ENCODE measurements at regions not wholly inside any gene's neighbourhood (a gene's known extent, or its start where the extent isn't known, plus 50 kb on each side); places are given as distances from the start of the nearest gene placed in this dataset.

GRCh38 chr16:51443934-51444333 is 292.9 kb upstream of the SALL1 start:
- H3K27me3 ChIP-seq (replicated peaks; ENCODE audit: insufficient read depth): no peaks in the 10 kb centered on the region
- no peak for ATAC-seq (ENCODE audit: insufficient number of reproducible peaks, low FRiP score, low read depth)
- H3K9me3 ChIP-seq: no peaks in the 10 kb centered on the region
- no peak for DNase-seq (ENCODE audit: low spot score)
- no peaks in the 10 kb centered on the region for H3K36me3 ChIP-seq
- H3K27ac ChIP-seq: no peak overlapping the region
- H3K4me1 ChIP-seq (ENCODE audit: control insufficient read depth in 1 of 2, low read depth in 2 of 2): no peaks in the 10 kb centered on the region
- no peak overlapping the region for H3K4me3 ChIP-seq
- TF ChIP-seq, protein P1, sequence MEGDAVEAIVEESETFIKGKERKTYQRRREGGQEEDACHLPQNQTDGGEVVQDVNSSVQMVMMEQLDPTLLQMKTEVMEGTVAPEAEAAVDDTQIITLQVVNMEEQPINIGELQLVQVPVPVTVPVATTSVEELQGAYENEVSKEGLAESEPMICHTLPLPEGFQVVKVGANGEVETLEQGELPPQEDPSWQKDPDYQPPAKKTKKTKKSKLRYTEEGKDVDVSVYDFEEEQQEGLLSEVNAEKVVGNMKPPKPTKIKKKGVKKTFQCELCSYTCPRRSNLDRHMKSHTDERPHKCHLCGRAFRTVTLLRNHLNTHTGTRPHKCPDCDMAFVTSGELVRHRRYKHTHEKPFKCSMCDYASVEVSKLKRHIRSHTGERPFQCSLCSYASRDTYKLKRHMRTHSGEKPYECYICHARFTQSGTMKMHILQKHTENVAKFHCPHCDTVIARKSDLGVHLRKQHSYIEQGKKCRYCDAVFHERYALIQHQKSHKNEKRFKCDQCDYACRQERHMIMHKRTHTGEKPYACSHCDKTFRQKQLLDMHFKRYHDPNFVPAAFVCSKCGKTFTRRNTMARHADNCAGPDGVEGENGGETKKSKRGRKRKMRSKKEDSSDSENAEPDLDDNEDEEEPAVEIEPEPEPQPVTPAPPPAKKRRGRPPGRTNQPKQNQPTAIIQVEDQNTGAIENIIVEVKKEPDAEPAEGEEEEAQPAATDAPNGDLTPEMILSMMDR (IDR thresholded peaks at IDR 0.05): no peak

DNA sequence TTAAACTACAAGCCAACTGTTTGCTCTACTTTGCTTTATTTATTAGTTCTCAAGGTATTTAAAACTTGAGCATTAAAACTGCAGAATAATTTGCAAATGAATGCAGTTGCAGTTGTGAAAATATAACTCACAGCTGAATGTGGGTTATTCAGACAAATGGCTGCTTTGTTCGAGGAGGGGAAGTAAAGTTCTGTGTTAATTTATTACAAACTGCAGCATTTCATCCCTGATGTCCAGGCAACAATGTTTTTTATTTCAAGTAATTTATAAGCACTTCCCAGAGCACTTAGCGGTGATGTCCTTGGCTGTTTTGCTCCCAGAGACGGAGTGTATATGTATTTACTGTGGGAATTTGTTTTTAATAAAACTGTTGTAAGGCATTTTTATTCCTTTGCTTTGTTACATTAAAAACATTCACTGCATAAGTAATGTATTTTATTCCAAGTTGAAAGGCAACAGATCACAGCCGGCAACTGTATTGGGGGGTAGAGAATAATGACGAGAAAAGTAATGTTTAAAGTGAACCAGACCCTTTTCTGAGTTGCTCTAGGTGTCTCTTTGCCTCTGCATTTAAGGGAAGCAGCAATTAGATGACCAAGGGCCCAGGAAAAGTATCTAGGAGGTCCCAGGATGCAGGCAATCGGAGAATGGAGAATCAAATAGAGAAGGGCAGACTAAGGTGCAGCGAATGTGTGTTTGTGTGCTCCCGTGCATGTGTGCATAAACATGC is 291.2 kb upstream of the SALL1 start:
- ATAC-seq (ENCODE audit: insufficient number of reproducible peaks, low FRiP score, low read depth) (no peak), DNase-seq (ENCODE audit: low spot score) (no peak)
- no peak overlapping the region for H3K4me3 ChIP-seq
- no peaks in the 10 kb centered on the region for H3K9me3 ChIP-seq
- H3K36me3 ChIP-seq: no peaks in the 10 kb centered on the region
- H3K27ac ChIP-seq: no peak overlapping the region
- TF ChIP-seq, protein P1 (IDR thresholded peaks at IDR 0.05): no peak
- no peaks in the 10 kb centered on the region for H3K27me3 ChIP-seq (replicated peaks; ENCODE audit: insufficient read depth)
- no peaks in the 10 kb centered on the region for H3K4me1 ChIP-seq (ENCODE audit: control insufficient read depth in 1 of 2, low read depth in 2 of 2)

DNA sequence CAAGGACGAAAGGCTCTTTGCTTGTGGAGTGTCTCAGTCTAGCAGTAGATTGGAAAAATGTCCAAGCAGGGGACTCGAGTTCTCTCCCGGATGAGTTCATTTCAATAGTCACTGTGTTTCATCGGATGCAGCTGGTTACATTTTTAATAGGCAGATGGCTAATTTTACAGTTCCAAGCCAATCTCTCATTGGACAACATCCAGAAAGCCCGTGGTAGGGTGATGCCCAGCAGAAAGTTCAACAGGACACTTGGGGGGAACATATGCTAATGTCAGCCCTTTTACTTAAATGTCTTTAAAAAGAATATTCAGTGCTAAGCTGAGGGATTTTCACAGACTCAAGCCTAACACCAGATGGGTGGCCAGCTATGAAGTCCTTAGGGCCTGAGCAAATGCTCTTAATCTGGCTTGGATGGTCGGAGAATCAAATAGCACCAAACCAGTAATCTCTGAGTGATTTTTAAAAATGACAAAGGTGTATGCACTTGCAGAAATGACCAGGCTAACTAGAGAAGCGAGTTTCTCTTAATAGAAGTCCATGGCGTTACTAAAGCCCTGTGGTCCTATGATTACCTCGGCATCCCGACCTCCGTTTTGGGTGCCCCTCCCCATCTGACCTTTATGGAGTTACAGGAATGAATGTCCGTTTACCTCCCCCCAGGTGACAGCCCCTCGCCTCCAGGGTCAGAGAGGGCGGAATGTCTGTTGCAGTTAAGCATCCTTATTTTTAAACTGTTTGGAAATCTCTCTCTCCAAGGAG is 289.2 kb upstream of the SALL1 start:
- TF ChIP-seq, protein P1 (IDR thresholded peaks at IDR 0.05): no peak
- Histone ChIP-seq H3K4me1 (ENCODE audit: control insufficient read depth in 1 of 2, low read depth in 2 of 2) (no peaks in the 10 kb centered on the region), H3K27ac (no peak overlapping the region), H3K36me3 (no peaks in the 10 kb centered on the region), H3K9me3 (no peaks in the 10 kb centered on the region), H3K4me3 (no peak overlapping the region), H3K27me3 (replicated peaks; ENCODE audit: insufficient read depth) (no peaks in the 10 kb centered on the region)
- DNase-seq (ENCODE audit: low spot score) (no peak), ATAC-seq (ENCODE audit: insufficient number of reproducible peaks, low FRiP score, low read depth) (no peak)

- H3K36me3 ChIP-seq: no peaks in the 10 kb centered on the region
- no peaks in the 10 kb centered on the region for H3K4me1 ChIP-seq (ENCODE audit: control insufficient read depth in 1 of 2, low read depth in 2 of 2)
- DNase-seq (ENCODE audit: low spot score): no peak
- no peak overlapping the region for H3K27ac ChIP-seq
- no peak overlapping the region for H3K4me3 ChIP-seq
- TF ChIP-seq, protein P1 (IDR thresholded peaks at IDR 0.05): no peak
- H3K27me3 ChIP-seq (replicated peaks; ENCODE audit: insufficient read depth): no peaks in the 10 kb centered on the region
- no peaks in the 10 kb centered on the region for H3K9me3 ChIP-seq
- ATAC-seq (ENCODE audit: insufficient number of reproducible peaks, low FRiP score, low read depth): no peak
Measured at GRCh38 chr16:51439271-51439670, 288.2 kb upstream of the SALL1 start.

GRCh38 chr16:51436742-51437141 is 285.7 kb upstream of the SALL1 start:
- no peaks in the 10 kb centered on the region for H3K4me1 ChIP-seq (ENCODE audit: control insufficient read depth in 1 of 2, low read depth in 2 of 2)
- TF ChIP-seq, protein P1 (IDR thresholded peaks at IDR 0.05): no peak
- no peaks in the 10 kb centered on the region for H3K27me3 ChIP-seq (replicated peaks; ENCODE audit: insufficient read depth)
- no peaks in the 10 kb centered on the region for H3K9me3 ChIP-seq
- no peak overlapping the region for H3K4me3 ChIP-seq
- H3K36me3 ChIP-seq: no peaks in the 10 kb centered on the region
- H3K27ac ChIP-seq: no peak overlapping the region
- DNase-seq (ENCODE audit: low spot score): no peak
- ATAC-seq (ENCODE audit: insufficient number of reproducible peaks, low FRiP score, low read depth): no peak

Measured in thoracic aorta (tissue), 2 donors.